ENCODE measurements at regions not wholly inside any gene's neighbourhood (a gene's known extent, or its start where the extent isn't known, plus 50 kb on each side); places are given as distances from the start of the nearest gene placed in this dataset.

DNA sequence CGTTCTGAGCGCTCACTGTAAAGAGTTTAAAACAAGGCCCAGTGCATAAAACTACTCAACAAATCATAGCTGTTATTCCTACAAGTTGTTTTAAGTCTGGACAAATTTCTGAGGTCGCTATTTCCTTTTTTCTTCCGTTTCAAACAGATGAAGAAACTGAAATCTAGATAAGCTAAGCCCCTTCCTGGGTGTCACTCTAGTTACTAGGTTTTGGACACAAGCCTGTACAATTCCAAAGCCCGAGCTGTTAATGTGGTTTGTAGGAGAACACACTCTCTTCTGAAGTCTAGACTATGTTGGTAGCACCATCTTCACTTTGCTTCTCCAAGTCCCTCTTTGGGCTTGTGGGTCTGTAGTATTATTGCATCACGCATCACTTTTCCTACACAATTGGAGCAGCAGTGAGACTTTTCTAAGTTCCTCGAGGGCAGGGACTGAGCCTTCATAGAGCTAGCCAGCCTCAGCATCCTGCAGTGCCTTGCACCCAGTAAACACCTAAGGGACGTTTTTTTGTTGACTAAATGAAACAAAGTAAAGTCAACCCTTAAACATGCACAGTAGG is 142.6 kb upstream of the PROK2 start:
- TF ChIP-seq POLR2A (IDR thresholded peaks at IDR 0.05) = no peak
- TF ChIP-seq, protein P1, sequence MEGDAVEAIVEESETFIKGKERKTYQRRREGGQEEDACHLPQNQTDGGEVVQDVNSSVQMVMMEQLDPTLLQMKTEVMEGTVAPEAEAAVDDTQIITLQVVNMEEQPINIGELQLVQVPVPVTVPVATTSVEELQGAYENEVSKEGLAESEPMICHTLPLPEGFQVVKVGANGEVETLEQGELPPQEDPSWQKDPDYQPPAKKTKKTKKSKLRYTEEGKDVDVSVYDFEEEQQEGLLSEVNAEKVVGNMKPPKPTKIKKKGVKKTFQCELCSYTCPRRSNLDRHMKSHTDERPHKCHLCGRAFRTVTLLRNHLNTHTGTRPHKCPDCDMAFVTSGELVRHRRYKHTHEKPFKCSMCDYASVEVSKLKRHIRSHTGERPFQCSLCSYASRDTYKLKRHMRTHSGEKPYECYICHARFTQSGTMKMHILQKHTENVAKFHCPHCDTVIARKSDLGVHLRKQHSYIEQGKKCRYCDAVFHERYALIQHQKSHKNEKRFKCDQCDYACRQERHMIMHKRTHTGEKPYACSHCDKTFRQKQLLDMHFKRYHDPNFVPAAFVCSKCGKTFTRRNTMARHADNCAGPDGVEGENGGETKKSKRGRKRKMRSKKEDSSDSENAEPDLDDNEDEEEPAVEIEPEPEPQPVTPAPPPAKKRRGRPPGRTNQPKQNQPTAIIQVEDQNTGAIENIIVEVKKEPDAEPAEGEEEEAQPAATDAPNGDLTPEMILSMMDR (IDR thresholded peaks at IDR 0.05) = no peak
